B cell (primary cell): ENCODE measurements at regions not wholly inside any gene's neighbourhood (a gene's known extent, or its start where the extent isn't known, plus 50 kb on each side); places are given as distances from the start of the nearest gene placed in this dataset.

Source experiments
- ATAC-seq: fragments of 200-7000 bp; cut with Tn5 transposase; one replicate; pipeline ENCODE4 v1.10.0; 2021; ENCODE audit warnings: low read depth, mild to moderate bottlenecking, moderate number of reproducible peaks, moderate library complexity
- CTCF ChIA-PET: fragments of 350-600 bp; sonication (Branson Sonifier 250); formaldehyde crosslinking; loops from one replicate; lab custom pipeline; 2021; ENCODE audit warnings: antibody characterized with exemption, inconsistent platforms; lab: Charles Lee
- POLR2A ChIA-PET: fragments of 350-600 bp; sonication (Branson Sonifier 250); formaldehyde crosslinking; loops from one replicate; lab custom pipeline; 2021; ENCODE audit warnings: antibody characterized with exemption; lab: Charles Lee
- DNase-seq: peaks from one replicate; pipeline ENCODE4 v3.0.0; 2013
- H2AFZ ChIP-seq: 2 replicates; pipeline ENCODE4 v1.6.1; 2012; ENCODE audit warnings: mild to moderate bottlenecking, low read depth, low read length; ENCODE audit not compliant: insufficient read depth, poor library complexity, severe bottlenecking
- H3K27ac ChIP-seq, 2 donors: 1 replicate in 1 of 2; 2 replicates in 1 of 2; pipeline ENCODE4 v1.5.1; 2012 to 2013; ENCODE audit warnings: low read length in 2 of 2, mild to moderate bottlenecking in 2 of 2, moderate library complexity in 1 of 2
- H3K27me3 ChIP-seq, 4 experiments: fragments of 200-600 bp in 1 of 4; sonication (generic) in 1 of 4; replicated peaks in 1 of 4; 1 replicate in 2 of 4; 2 replicates in 2 of 4; pipeline versions ENCODE4 v1.6.1 to v1.7.0; 2013 to 2016; ENCODE audit warnings: low read length in 3 of 4, mild to moderate bottlenecking in 2 of 4, mixed read lengths in 1 of 4, moderate library complexity in 1 of 4; ENCODE audit not compliant: insufficient read depth in 4 of 4, control insufficient read depth in 3 of 4; ENCODE audit errors: control extremely low read depth in 1 of 4
- H3K36me3 ChIP-seq, 2 experiments: replicated peaks in 1 of 2; 1 replicate in 1 of 2; 2 replicates in 1 of 2; pipeline versions ENCODE4 v1.6.1 to v1.7.1; 2013; ENCODE audit warnings: low read length in 1 of 2; ENCODE audit not compliant: insufficient read depth in 2 of 2, control insufficient read depth in 1 of 2; ENCODE audit errors: control extremely low read depth in 1 of 2, extremely low read depth in 1 of 2
- H3K4me1 ChIP-seq, 2 donors: fragments of 200-600 bp in 1 of 2; sonication (generic) in 1 of 2; 1 replicate in 1 of 2; 2 replicates in 1 of 2; pipeline versions ENCODE4 v1.5.1 to v1.6.1; 2013 to 2017; ENCODE audit warnings: low read length in 2 of 2; ENCODE audit not compliant: control insufficient read depth in 2 of 2, insufficient read depth in 2 of 2
- H3K4me2 ChIP-seq: replicated peaks from 2 replicates; pipeline ENCODE3; 2012; ENCODE audit warnings: mild to moderate bottlenecking, low read depth, low read length; ENCODE audit not compliant: poor library complexity, severe bottlenecking
- H3K4me3 ChIP-seq, 5 experiments: fragments of 200-600 bp in 1 of 5; sonication (generic) in 1 of 5; 1 replicate in 3 of 5; 2 replicates in 2 of 5; pipeline versions ENCODE4 v1.5.1 to v1.7.0; 2011 to 2016; ENCODE audit warnings: low read length in 4 of 5, mild to moderate bottlenecking in 4 of 5, low read depth in 2 of 5, control low read depth in 1 of 5, moderate library complexity in 1 of 5; ENCODE audit not compliant: insufficient read depth in 1 of 5; ENCODE audit errors: control extremely low read depth in 1 of 5, extremely low read depth in 1 of 5
- H3K79me2 ChIP-seq: fragments of 200-600 bp; sonication (generic); one replicate; pipeline ENCODE4 v1.6.0; 2016; ENCODE audit warnings: low read length; ENCODE audit not compliant: control insufficient read depth, insufficient read depth
- H3K9ac ChIP-seq: fragments of 200-600 bp; sonication (generic); 2 replicates; pipeline ENCODE4 v1.6.1; 2017; ENCODE audit warnings: mild to moderate bottlenecking, low read length, moderate library complexity
- H3K9me3 ChIP-seq, 3 donors: one replicate each; pipeline versions ENCODE4 v1.6.1 to v1.7.1; 2013; ENCODE audit warnings: low read length in 2 of 3; ENCODE audit not compliant: control insufficient read depth in 2 of 3, insufficient read depth in 1 of 3; ENCODE audit errors: control extremely low read depth in 1 of 3
- H4K20me1 ChIP-seq: 2 replicates; pipeline ENCODE4 v1.6.0; 2012; ENCODE audit warnings: mild to moderate bottlenecking, low read length; ENCODE audit not compliant: insufficient read depth, control insufficient read depth, poor library complexity, severe bottlenecking
- H3K27ac Mint-ChIP-seq: one replicate; pipeline ENCODE4 v1.8.0; 2021; ENCODE audit warnings: mixed read lengths
- H3K27me3 Mint-ChIP-seq: one replicate; pipeline ENCODE4 v1.8.0; 2021; ENCODE audit warnings: mixed read lengths
- H3K4me1 Mint-ChIP-seq: one replicate; pipeline ENCODE4 v1.8.0; 2021; ENCODE audit warnings: mixed read lengths
- H3K4me3 Mint-ChIP-seq: one replicate; pipeline ENCODE4 v1.8.0; 2021; ENCODE audit warnings: mixed read lengths
- H3K9me3 Mint-ChIP-seq: one replicate; pipeline ENCODE4 v1.8.0; 2022; ENCODE audit warnings: mixed read lengths; ENCODE audit not compliant: insufficient read depth
- CTCF ChIP-seq: fragments of 200-600 bp; IDR thresholded peaks from one replicate; pipeline ENCODE4 v1.8.0; 2022; ENCODE audit warnings: antibody characterized with exemption, mild to moderate bottlenecking
- EZH2 ChIP-seq: IDR thresholded peaks from 2 replicates; pipeline ENCODE4 v1.6.1; 2012; ENCODE audit warnings: borderline replicate concordance, low read depth, mild to moderate bottlenecking, moderate library complexity, low read length; ENCODE audit not compliant: insufficient read depth, poor library complexity, severe bottlenecking
- WGBS: methylation state at CpG from one replicate; pipeline ENCODE4 v1.1.5; 2013; ENCODE audit warnings: missing lambda C conversion rate; ENCODE audit not compliant: insufficient coverage; 5-methylcytosine and 5-hydroxymethylcytosine counted together
- intact Hi-C: fragments of 100-400 bp; cut with micrococcal nuclease; formaldehyde crosslinking; loops from one replicate; pipeline ENCODE4 v1.10.0; 2022

DNA sequence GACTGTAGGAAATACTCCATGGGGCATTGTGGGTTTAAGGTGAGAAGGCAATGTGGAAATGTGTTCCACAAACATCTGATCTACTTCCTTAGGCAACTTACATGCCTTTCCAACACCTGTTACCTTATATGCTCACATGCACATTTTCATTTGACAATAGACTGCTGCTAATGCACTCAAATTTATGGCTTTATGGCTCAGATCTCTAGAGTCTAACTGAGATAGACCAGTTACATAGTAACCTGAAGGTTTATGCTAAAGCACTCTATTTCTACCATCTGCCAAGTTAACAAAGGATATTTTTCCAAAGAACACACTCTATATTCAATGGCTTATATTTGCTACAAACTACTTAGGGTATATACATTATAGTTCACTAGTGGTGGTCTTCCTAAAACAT lies 969.0 kb downstream of the TECRL start:
- Histone ChIP-seq H3K27me3 (no peaks in the 10 kb centered on the region), H3K4me3 (no peak overlapping the region), H3K27ac (no peak overlapping the region), H2AFZ (no peak overlapping the region), H3K9me3 (no peaks in the 10 kb centered on the region), H3K4me1 (no peaks in the 10 kb centered on the region), H3K79me2 (no peaks in the 10 kb centered on the region), H3K4me2 (no peak overlapping the region), H4K20me1 (no peaks in the 10 kb centered on the region), H3K36me3 (no peaks in the 10 kb centered on the region), H3K9ac (no peak overlapping the region)
- Mint-ChIP-seq H3K27me3 (no peaks in the 10 kb centered on the region), H3K27ac (no peak overlapping the region), H3K4me3 (no peak overlapping the region), H3K4me1 (no peaks in the 10 kb centered on the region), H3K9me3 (no peaks in the 10 kb centered on the region)
- no peak for ATAC-seq
- TF ChIP-seq CTCF (no peak), EZH2 (no peak)
- ChIA-PET CTCF (no interaction called here), POLR2A (no interaction called here)
- no peak for DNase-seq
- intact Hi-C loops, result no loop called here

DNA sequence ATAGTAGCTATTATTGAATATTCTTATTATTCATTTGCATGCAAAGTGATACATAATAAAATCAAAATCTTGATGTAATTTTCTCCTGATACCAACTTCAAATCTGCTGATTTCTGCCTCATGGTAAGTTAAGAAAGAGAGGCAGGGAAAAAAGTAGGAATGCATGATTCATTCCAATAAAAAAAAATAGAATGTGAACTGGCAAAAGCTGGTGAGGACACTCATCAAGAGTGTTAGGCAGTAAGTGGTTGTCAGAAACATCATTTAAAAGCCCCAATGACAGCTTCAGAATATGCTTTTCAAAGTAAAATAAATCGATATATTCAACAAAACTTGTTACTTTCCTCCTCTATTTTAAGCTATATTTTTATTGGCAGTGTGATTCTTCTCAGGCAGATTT lies 979.1 kb downstream of the TECRL start:
- no peaks in the 10 kb centered on the region for H3K4me1 Mint-ChIP-seq
- Histone ChIP-seq H4K20me1 (no peaks in the 10 kb centered on the region), H2AFZ (no peak overlapping the region), H3K9me3 (no peaks in the 10 kb centered on the region), H3K36me3 (no peaks in the 10 kb centered on the region), H3K9ac (no peak overlapping the region), H3K27ac (no peak overlapping the region), H3K4me1 (no peaks in the 10 kb centered on the region), H3K79me2 (no peaks in the 10 kb centered on the region), H3K4me2 (no peak overlapping the region), H3K27me3 (no peaks in the 10 kb centered on the region), H3K4me3 (no peak overlapping the region)
- H3K9me3 Mint-ChIP-seq, result peaks cover 9% of the 10 kb centered on the region
- ATAC-seq, result no peak
- no peak for TF ChIP-seq CTCF
- DNase-seq, result no peak
- H3K4me3 Mint-ChIP-seq, result no peak overlapping the region
- no peaks in the 10 kb centered on the region for H3K27me3 Mint-ChIP-seq
- intact Hi-C loops, result no loop called here
- no peak overlapping the region for H3K27ac Mint-ChIP-seq
- POLR2A ChIA-PET, result no interaction called here
- CTCF ChIA-PET, result no interaction called here
- no CpG with 5 or more reads among the region's 1 CpG for WGBS
